ENCODE measurements at regions not wholly inside any gene's neighbourhood (a gene's known extent, or its start where the extent isn't known, plus 50 kb on each side); places are given as distances from the start of the nearest gene placed in this dataset.

DNA sequence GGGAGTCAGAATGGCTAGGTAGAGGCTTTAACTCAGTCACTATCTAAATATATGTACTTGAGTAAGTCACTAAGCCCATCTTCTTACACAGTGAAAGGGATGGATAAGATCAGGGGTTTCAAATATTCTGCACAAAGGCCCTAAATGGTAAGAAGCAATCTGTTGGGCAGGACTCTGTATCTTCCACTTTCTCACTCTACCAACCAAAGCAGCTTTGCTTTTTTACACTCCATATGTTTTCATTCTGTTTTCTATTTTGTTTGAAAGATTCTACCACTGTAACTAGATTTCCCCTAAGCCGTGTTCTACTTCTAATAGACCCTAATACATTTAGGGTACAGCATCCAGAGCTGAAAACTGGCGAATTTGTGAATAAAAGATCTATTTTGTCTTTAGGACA lies 477.5 kb upstream of the NMUR2 start:
- intact Hi-C loops (cut with DNase I) = no loop called here
- Histone ChIP-seq H3K27me3 (no peaks in the 10 kb centered on the region), H3K36me3 (no peaks in the 10 kb centered on the region), H3K4me3 (no peak overlapping the region), H3K4me1 (no peaks in the 10 kb centered on the region), H3K9me3 (peaks cover 0 to 24% (median 10%) of the 10 kb centered on the region in 11 donors), H3K27ac (no peak overlapping the region)
- ATAC-seq (no peak), DNase-seq (no peak)
- TF ChIP-seq, protein P1, sequence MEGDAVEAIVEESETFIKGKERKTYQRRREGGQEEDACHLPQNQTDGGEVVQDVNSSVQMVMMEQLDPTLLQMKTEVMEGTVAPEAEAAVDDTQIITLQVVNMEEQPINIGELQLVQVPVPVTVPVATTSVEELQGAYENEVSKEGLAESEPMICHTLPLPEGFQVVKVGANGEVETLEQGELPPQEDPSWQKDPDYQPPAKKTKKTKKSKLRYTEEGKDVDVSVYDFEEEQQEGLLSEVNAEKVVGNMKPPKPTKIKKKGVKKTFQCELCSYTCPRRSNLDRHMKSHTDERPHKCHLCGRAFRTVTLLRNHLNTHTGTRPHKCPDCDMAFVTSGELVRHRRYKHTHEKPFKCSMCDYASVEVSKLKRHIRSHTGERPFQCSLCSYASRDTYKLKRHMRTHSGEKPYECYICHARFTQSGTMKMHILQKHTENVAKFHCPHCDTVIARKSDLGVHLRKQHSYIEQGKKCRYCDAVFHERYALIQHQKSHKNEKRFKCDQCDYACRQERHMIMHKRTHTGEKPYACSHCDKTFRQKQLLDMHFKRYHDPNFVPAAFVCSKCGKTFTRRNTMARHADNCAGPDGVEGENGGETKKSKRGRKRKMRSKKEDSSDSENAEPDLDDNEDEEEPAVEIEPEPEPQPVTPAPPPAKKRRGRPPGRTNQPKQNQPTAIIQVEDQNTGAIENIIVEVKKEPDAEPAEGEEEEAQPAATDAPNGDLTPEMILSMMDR (IDR thresholded peaks at IDR 0.05) = no peak
- WGBS, 2 donors = 58 to 64% methylated on average over 2 of the region's 2 CpGs

DNA sequence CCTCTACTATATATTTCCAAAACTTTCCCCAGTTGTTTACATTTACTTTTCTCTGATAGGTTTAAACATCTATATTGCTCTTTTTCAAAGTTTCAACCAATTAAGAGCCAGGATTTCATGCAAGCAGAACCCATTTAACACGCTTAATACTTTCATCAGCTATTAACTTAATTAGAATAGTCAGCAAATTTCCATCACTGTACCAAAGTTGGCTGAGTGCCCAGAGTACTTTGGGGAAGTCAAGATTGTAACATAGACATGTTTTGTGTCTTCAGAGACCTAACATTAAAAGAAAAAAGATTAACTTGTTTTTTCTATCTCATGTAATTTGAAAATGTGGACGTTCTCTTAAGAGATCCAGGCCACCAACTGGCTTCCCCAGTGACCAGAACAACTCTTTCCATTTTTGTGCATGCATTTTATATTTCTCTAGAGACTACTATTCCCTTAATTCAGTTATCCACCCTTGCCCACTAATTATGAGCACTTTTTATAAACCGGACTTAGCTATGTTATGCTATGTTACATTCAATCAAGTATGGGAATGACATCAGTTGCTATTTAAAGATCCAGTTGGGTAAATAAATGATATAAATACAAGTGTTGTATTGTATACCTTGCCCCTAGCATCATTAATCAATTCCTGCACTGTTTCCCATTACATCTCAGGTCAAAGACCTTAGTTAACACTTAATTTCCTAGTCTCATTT lies 478.1 kb upstream of the NMUR2 start:
- ATAC-seq (no peak), DNase-seq (peak in 1 of 2 donors; percentile 4)
- Histone ChIP-seq H3K36me3 (no peaks in the 10 kb centered on the region), H3K27me3 (no peaks in the 10 kb centered on the region), H3K4me1 (no peaks in the 10 kb centered on the region), H3K27ac (no peak overlapping the region), H3K4me3 (no peak overlapping the region), H3K9me3 (peaks cover 0 to 21% (median 8%) of the 10 kb centered on the region in 11 donors)
- whole genome bisulfite sequencing, 2 donors = 38 to 42% methylated on average over 3 of the region's 3 CpGs
- intact Hi-C loops (cut with DNase I) = no loop called here
- TF ChIP-seq, protein P1 (IDR thresholded peaks at IDR 0.05) = no peak

DNA sequence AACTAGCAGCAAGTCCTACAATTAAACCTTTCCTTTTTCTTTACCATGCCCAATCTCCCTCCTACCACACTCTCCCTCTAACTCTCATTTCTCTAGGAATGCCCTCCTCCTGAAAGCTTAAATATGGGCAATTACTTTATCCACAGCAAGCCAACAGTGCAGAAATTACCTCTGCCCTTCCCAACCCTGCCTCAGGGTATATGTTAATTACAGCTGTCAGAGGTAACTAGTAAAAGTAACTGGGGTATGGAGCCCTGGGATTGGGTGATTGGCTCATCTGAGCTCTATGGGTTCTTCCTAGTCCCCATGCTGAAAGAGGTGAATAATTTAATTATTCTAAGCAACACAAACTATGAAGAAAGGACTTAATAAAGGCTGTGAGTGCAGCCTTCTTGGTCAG lies 478.9 kb upstream of the NMUR2 start:
- TF ChIP-seq, protein P1 (IDR thresholded peaks at IDR 0.05) = no peak
- ATAC-seq = no peak

DNA sequence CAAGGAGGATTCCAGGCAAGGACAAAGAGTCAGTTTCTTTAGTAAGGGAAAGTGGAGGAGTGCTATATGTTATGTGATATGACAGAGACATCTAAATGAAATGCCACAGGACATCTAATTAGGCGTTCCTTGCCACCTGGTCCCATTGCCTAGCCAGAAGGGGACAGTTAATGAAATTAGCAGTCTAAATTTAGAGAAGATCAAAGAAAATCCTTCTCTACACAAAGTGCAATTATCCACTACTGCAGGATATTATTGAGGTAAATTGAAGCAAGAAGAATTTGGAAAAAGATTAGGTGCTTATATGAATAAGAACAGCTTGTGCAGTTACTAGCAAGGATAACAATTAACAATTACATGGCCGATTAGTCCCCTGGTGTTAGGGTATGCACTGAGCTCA lies 495.3 kb upstream of the NMUR2 start:
- ATAC-seq = no peak
- intact Hi-C loops (cut with DNase I) = no loop called here

More for the DNA sequence above, 478.9 kb upstream of the NMUR2 start:
- DNase-seq = no peak
- no peaks in the 10 kb centered on the region for H3K4me1 ChIP-seq
- H3K36me3 ChIP-seq = no peaks in the 10 kb centered on the region
- no peak overlapping the region for H3K27ac ChIP-seq
- H3K4me3 ChIP-seq = no peak overlapping the region
- H3K9me3 ChIP-seq = peaks cover 0 to 16% (median 5%) of the 10 kb centered on the region in 11 donors
- no peaks in the 10 kb centered on the region for H3K27me3 ChIP-seq
- intact Hi-C loops (cut with DNase I) = no loop called here

More for the DNA sequence above, 495.3 kb upstream of the NMUR2 start:
- no peak for DNase-seq
- Histone ChIP-seq H3K9me3 (no peaks in the 10 kb centered on the region), H3K27me3 (no peaks in the 10 kb centered on the region), H3K36me3 (no peaks in the 10 kb centered on the region), H3K4me1 (no peaks in the 10 kb centered on the region), H3K27ac (no peak overlapping the region), H3K4me3 (no peak overlapping the region)
- 62 to 64% methylated on average over 2 of the region's 2 CpGs for WGBS, 2 donors
- TF ChIP-seq, protein P1 (IDR thresholded peaks at IDR 0.05) = no peak

All from heart right ventricle (tissue), 16 donors.